Parathyroid adenoma (tissue), 2 donors: ENCODE measurements at regions not wholly inside any gene's neighbourhood (a gene's known extent, or its start where the extent isn't known, plus 50 kb on each side); places are given as distances from the start of the nearest gene placed in this dataset.

Experiments
- H2AFZ ChIP-seq: fragments of 300-600 bp; sonication (generic); one replicate; pipeline ENCODE4 v1.7.0; 2017; ENCODE audit warnings: antibody characterized with exemption, mild to moderate bottlenecking
- H3K27ac ChIP-seq: fragments of 300-600 bp; sonication (generic); one replicate; pipeline ENCODE4 v1.7.0; 2017
- H3K27me3 ChIP-seq: fragments of 300-600 bp; sonication (generic); one replicate; pipeline ENCODE4 v1.7.0; 2017; ENCODE audit warnings: low read length; ENCODE audit not compliant: control insufficient read depth, insufficient read depth
- H3K36me3 ChIP-seq: fragments of 300-600 bp; sonication (generic); one replicate; pipeline ENCODE4 v1.7.0; 2017; ENCODE audit warnings: low read length; ENCODE audit not compliant: control insufficient read depth, insufficient read depth
- H3K4me1 ChIP-seq: fragments of 300-600 bp; sonication (generic); one replicate; pipeline ENCODE4 v1.7.0; 2017; ENCODE audit warnings: control low read depth
- H3K4me2 ChIP-seq: fragments of 300-600 bp; sonication (generic); one replicate; pipeline ENCODE4 v1.7.0; 2017; ENCODE audit warnings: low read length
- H3K4me3 ChIP-seq: fragments of 300-600 bp; sonication (generic); one replicate; pipeline ENCODE4 v1.7.0; 2017; ENCODE audit warnings: low read depth, low read length
- H3K79me2 ChIP-seq: fragments of 300-600 bp; sonication (generic); one replicate; pipeline ENCODE4 v1.7.0; 2017; ENCODE audit warnings: control low read depth
- H3K9ac ChIP-seq: fragments of 300-600 bp; sonication (generic); one replicate; pipeline ENCODE4 v1.7.0; 2017; ENCODE audit warnings: mild to moderate bottlenecking
- H3K9me3 ChIP-seq: fragments of 300-600 bp; sonication (generic); one replicate; pipeline ENCODE4 v1.7.0; 2017; ENCODE audit warnings: low read length; ENCODE audit not compliant: control insufficient read depth
- CTCF ChIP-seq: fragments of 300-600 bp; sonication (generic); IDR thresholded peaks from one replicate; pipeline ENCODE4 v1.7.0; 2017; ENCODE audit warnings: antibody characterized with exemption, mild to moderate bottlenecking
- donor health status: primary hyperparathyroidism.

GRCh38 chr5:163938595-163938994 lies 433.2 kb downstream of the MAT2B start:
- no peaks in the 10 kb centered on the region for H3K27me3 ChIP-seq
- no peaks in the 10 kb centered on the region for H3K9me3 ChIP-seq
- H3K27ac ChIP-seq, result no peak overlapping the region
- H3K9ac ChIP-seq, result no peak overlapping the region
- no peak overlapping the region for H3K4me3 ChIP-seq
- no peaks in the 10 kb centered on the region for H3K79me2 ChIP-seq
- no peaks in the 10 kb centered on the region for H3K4me1 ChIP-seq
- H2AFZ ChIP-seq, result no peak overlapping the region
- no peak overlapping the region for H3K4me2 ChIP-seq
- TF ChIP-seq CTCF, result no peak
- no peaks in the 10 kb centered on the region for H3K36me3 ChIP-seq

GRCh38 chr5:163941079-163941478 lies 435.7 kb downstream of the MAT2B start:
- Histone ChIP-seq H3K36me3 (no peaks in the 10 kb centered on the region), H3K27me3 (no peaks in the 10 kb centered on the region), H3K4me1 (no peaks in the 10 kb centered on the region), H3K4me2 (no peak overlapping the region), H3K9me3 (no peaks in the 10 kb centered on the region), H3K27ac (no peak overlapping the region), H3K4me3 (no peak overlapping the region), H3K9ac (no peak overlapping the region), H3K79me2 (no peaks in the 10 kb centered on the region), H2AFZ (no peak overlapping the region)
- no peak for TF ChIP-seq CTCF

- Histone ChIP-seq H3K9me3 (no peaks in the 10 kb centered on the region), H3K4me3 (no peak overlapping the region), H3K27me3 (no peaks in the 10 kb centered on the region), H3K4me2 (no peak overlapping the region), H3K27ac (no peak overlapping the region), H2AFZ (no peak overlapping the region), H3K36me3 (no peaks in the 10 kb centered on the region), H3K79me2 (no peaks in the 10 kb centered on the region), H3K9ac (no peak overlapping the region), H3K4me1 (no peaks in the 10 kb centered on the region)
- no peak for TF ChIP-seq CTCF
Observed at GRCh38 chr5:163943546-163943945, 438.1 kb downstream of the MAT2B start.

- Histone ChIP-seq H3K9ac (no peak overlapping the region), H3K27me3 (no peaks in the 10 kb centered on the region), H2AFZ (no peak overlapping the region), H3K4me3 (no peak overlapping the region), H3K4me1 (no peaks in the 10 kb centered on the region), H3K79me2 (no peaks in the 10 kb centered on the region), H3K4me2 (no peak overlapping the region), H3K36me3 (no peaks in the 10 kb centered on the region), H3K27ac (no peak overlapping the region), H3K9me3 (no peaks in the 10 kb centered on the region)
- no peak for TF ChIP-seq CTCF
Observed at GRCh38 chr5:163944738-163945137, 439.3 kb downstream of the MAT2B start.

GRCh38 chr5:163947848-163948666 lies 442.6 kb downstream of the MAT2B start:
- no peak for TF ChIP-seq CTCF
- H3K9me3 ChIP-seq, result no peaks in the 10 kb centered on the region
- no peak overlapping the region for H3K27ac ChIP-seq
- no peak overlapping the region for H2AFZ ChIP-seq
- H3K36me3 ChIP-seq, result no peaks in the 10 kb centered on the region
- no peaks in the 10 kb centered on the region for H3K27me3 ChIP-seq
- H3K4me3 ChIP-seq, result no peak overlapping the region
- H3K9ac ChIP-seq, result no peak overlapping the region
- H3K4me1 ChIP-seq, result no peaks in the 10 kb centered on the region
- H3K4me2 ChIP-seq, result no peak overlapping the region
- no peaks in the 10 kb centered on the region for H3K79me2 ChIP-seq
